Breast epithelium (tissue), 4 donors: ENCODE measurements at regions not wholly inside any gene's neighbourhood (a gene's known extent, or its start where the extent isn't known, plus 50 kb on each side); places are given as distances from the start of the nearest gene placed in this dataset.

Experiments used
- DNase-seq, 2 donors: peaks; one replicate each; pipeline ENCODE4 v3.0.0-alpha.2; 2019; ENCODE audit warnings: low spot score in 2 of 2
- H3K27ac ChIP-seq, 2 donors: fragments of 200-600 bp; sonication (generic) in 1 of 2; one replicate each; pipeline ENCODE4 v1.5.1; 2016 to 2019; ENCODE audit warnings: mild to moderate bottlenecking in 1 of 2
- H3K27me3 ChIP-seq, 2 donors: fragments of 200-600 bp; sonication (generic) in 1 of 2; one replicate each; pipeline versions ENCODE4 v1.5.1 to v1.6.0; 2017 to 2019; ENCODE audit warnings: control low read depth in 1 of 2, mild to moderate bottlenecking in 1 of 2
- H3K36me3 ChIP-seq: fragments of 200-600 bp; one replicate; pipeline ENCODE4 v1.5.1; 2019
- H3K4me1 ChIP-seq, 2 donors: fragments of 200-600 bp; sonication (generic); one replicate each; pipeline ENCODE4 v1.5.1; 2016 to 2019; ENCODE audit warnings: control low read depth in 1 of 2
- H3K4me3 ChIP-seq, 3 donors: fragments of 200-600 bp; sonication (generic); 1 replicate in 2 of 3; 2 replicates in 1 of 3; pipeline ENCODE4 v1.5.1; 2016 to 2019; ENCODE audit warnings: mild to moderate bottlenecking in 3 of 3, moderate library complexity in 2 of 3
- H3K9me3 ChIP-seq, 2 donors: fragments of 200-600 bp; sonication (generic) in 1 of 2; one replicate each; pipeline ENCODE4 v1.5.1; 2016 to 2019; ENCODE audit warnings: control low read depth in 1 of 2
- CTCF ChIP-seq, 3 donors: fragments of 450-650 bp; IDR thresholded peaks; one replicate each; pipeline ENCODE4 v1.5.1; 2016 to 2017; ENCODE audit warnings: antibody characterized with exemption in 3 of 3, mild to moderate bottlenecking in 3 of 3, moderate library complexity in 3 of 3
- POLR2A ChIP-seq: fragments of 450-650 bp; IDR thresholded peaks from one replicate; pipeline ENCODE4 v1.6.1; 2016; ENCODE audit warnings: antibody characterized with exemption, mild to moderate bottlenecking, moderate library complexity
- POLR2AphosphoS5 ChIP-seq, 3 donors: sonication (generic); formaldehyde crosslinking; IDR thresholded peaks; one replicate each; pipeline ENCODE4 v1.6.1; 2017; ENCODE audit warnings: antibody characterized with exemption in 3 of 3
- intact Hi-C: fragments of 100-400 bp; cut with DNase I; formaldehyde crosslinking; loops from one replicate; pipeline ENCODE4 v1.15.1; 2023; ENCODE audit warnings: low total_unique reads

GRCh38 chr4:45985038-45985437, 138.8 kb downstream of the GABRG1 start:
- DNase-seq, result no peak
- TF ChIP-seq POLR2A (no peak), CTCF (IDR thresholded peaks at IDR 0.05) (no peak)
- no peaks in the 10 kb centered on the region for H3K27me3 ChIP-seq
- H3K4me3 ChIP-seq, result no peak overlapping the region
- intact Hi-C loops, result no loop called here
- H3K36me3 ChIP-seq, result no peaks in the 10 kb centered on the region
- H3K27ac ChIP-seq, result no peak overlapping the region
- no peaks in the 10 kb centered on the region for H3K4me1 ChIP-seq
- H3K9me3 ChIP-seq, result no peaks in the 10 kb centered on the region

- peaks cover 4 to 37% of the 10 kb centered on the region in 2 donors for H3K9me3 ChIP-seq
- no peaks in the 10 kb centered on the region for H3K4me1 ChIP-seq
- H3K4me3 ChIP-seq, result no peak overlapping the region
- intact Hi-C loops, result no loop called here
- no peak for DNase-seq
- no peaks in the 10 kb centered on the region for H3K36me3 ChIP-seq
- H3K27ac ChIP-seq, result no peak overlapping the region
- H3K27me3 ChIP-seq, result no peaks in the 10 kb centered on the region
- TF ChIP-seq CTCF (IDR thresholded peaks at IDR 0.05) (no peak), POLR2A (no peak), POLR2AphosphoS5 (IDR thresholded peaks at IDR 0.05) (no peak)
Observed at GRCh38 chr4:45971108-45971507, 152.7 kb downstream of the GABRG1 start.

GRCh38 chr4:45957353-45957752, 166.5 kb downstream of the GABRG1 start:
- H3K36me3 ChIP-seq, result no peaks in the 10 kb centered on the region
- TF ChIP-seq POLR2AphosphoS5 (IDR thresholded peaks at IDR 0.05) (no peak), POLR2A (no peak), CTCF (IDR thresholded peaks at IDR 0.05) (no peak)
- H3K4me1 ChIP-seq, result no peaks in the 10 kb centered on the region
- no peaks in the 10 kb centered on the region for H3K9me3 ChIP-seq
- intact Hi-C loops, result no loop called here
- no peak overlapping the region for H3K27ac ChIP-seq
- no peak for DNase-seq
- H3K4me3 ChIP-seq, result no peak overlapping the region
- no peaks in the 10 kb centered on the region for H3K27me3 ChIP-seq

- no peak overlapping the region for H3K27ac ChIP-seq
- DNase-seq, result no peak
- H3K4me3 ChIP-seq, result no peak overlapping the region
- intact Hi-C loops, result no loop called here
- no peaks in the 10 kb centered on the region for H3K9me3 ChIP-seq
- H3K27me3 ChIP-seq, result no peaks in the 10 kb centered on the region
- no peaks in the 10 kb centered on the region for H3K36me3 ChIP-seq
- H3K4me1 ChIP-seq, result no peaks in the 10 kb centered on the region
- TF ChIP-seq POLR2A (no peak), CTCF (IDR thresholded peaks at IDR 0.05) (no peak), POLR2AphosphoS5 (IDR thresholded peaks at IDR 0.05) (no peak)
Observed at GRCh38 chr4:45954276-45954675, 169.6 kb downstream of the GABRG1 start.

DNA sequence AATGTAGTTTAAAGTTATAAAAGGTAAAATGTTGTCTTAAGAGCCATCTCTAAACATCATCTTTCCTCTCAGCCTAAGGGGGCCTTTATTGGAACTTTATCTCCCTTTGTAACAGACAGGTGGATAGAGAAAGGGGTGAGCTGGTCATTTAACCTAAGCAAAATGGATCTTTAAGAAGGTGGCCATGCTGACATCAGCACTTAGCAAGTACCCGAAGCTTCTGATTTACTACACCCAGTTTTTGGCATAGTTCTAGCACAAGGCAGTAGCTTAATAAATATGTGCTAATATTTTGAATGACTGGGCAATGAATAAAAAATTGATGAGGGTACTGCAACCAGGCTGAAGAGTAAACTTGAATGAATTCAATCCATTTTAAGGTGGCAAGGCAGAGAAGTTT, 172.7 kb downstream of the GABRG1 start:
- Histone ChIP-seq H3K27me3 (no peaks in the 10 kb centered on the region), H3K4me1 (no peaks in the 10 kb centered on the region), H3K9me3 (no peaks in the 10 kb centered on the region), H3K4me3 (no peak overlapping the region), H3K36me3 (no peaks in the 10 kb centered on the region), H3K27ac (no peak overlapping the region)
- TF ChIP-seq POLR2AphosphoS5 (IDR thresholded peaks at IDR 0.05) (no peak), POLR2A (no peak), CTCF (IDR thresholded peaks at IDR 0.05) (no peak)
- intact Hi-C loops, result no loop called here
- no peak for DNase-seq
